HG03378 (cell line): ENCODE measurements at regions not wholly inside any gene's neighbourhood (a gene's known extent, or its start where the extent isn't known, plus 50 kb on each side); places are given as distances from the start of the nearest gene placed in this dataset.

Experiments used
- ATAC-seq: cut with Tn5 transposase; IDR thresholded peaks from one replicate; pipeline ENCODE4 v1.9.1; 2021; ENCODE audit warnings: mild to moderate bottlenecking, moderate library complexity; ENCODE audit not compliant: unreplicated experiment

GRCh38 chr3:5523125-5523524 is 335.6 kb downstream of the EDEM1 start:
- no peak for ATAC-seq

- ATAC-seq = no peak
These were observed 343.5 kb downstream of the EDEM1 start for GRCh38 chr3:5531039-5531438.

DNA sequence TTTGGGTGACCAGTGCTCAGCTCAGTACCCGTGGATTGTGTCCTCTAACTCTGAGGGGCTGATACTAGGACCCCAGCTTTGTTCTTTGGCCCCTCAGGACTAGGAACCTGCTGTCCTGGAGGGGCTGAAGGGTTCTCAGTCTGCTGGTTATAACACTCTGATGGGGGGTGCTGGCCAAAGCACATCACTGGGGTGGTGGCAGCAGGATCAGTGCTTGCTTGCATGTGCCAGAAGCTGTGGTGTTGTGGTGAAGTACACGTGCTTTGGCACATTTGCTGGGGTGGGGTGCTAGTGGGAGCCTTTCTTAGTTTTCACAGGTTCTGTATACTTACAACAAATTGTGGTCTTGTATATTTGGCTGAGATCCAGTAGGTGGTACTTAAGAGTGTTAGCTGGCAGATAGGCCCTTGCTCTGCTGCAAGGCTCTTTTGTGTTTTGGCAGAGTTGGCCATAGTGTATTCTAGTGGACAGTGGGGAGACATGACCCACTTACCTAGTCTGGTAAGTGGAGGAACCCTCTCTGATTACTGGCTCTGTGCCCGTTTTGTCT is 344.3 kb downstream of the EDEM1 start:
- no peak for ATAC-seq

- no peak for ATAC-seq
These were observed 353.0 kb downstream of the EDEM1 start for GRCh38 chr3:5540532-5540931.

- ATAC-seq = no peak
These were observed 355.0 kb downstream of the EDEM1 start for GRCh38 chr3:5542472-5542871.

GRCh38 chr3:5543047-5543446 is 355.5 kb downstream of the EDEM1 start:
- no peak for ATAC-seq

DNA sequence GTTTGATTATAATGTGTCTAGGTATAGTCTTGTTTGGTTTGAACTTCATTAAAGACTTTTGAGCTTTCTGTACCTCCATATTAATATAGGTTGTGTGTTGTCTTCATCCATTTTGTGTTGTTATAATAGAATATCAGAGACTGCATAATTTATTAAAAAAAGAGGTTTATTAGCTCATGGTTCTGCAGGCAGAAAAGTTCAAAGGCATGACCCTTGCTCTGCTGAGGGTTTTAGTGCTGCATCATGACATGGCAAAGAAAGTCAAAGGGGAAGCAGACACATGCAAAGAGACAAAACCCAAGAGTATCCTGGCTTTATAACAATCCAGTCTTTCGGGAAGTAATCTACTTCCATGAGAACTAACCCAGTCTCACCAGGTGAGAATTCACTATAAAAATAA is 358.2 kb downstream of the EDEM1 start:
- ATAC-seq = no peak

DNA sequence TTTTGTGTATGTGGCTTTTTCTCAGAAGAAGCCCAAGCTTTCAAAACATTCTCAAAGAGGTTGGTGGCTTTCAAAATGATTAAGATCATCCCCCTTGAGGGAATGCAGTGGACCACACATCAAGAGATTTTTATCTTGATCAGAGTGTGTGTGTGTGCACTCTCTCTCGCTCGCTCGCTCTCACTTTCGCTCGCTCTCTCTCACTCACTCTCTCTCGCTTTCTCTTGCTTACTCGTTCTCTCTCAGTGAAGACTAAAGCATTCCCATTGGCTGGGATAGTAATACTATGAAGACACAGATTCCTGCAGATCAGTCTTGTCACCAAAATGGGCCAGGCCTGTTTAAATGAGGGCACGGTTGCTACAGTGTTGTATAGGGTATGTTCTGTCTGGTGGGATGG is 365.7 kb downstream of the EDEM1 start:
- no peak for ATAC-seq

GRCh38 chr3:5554245-5554747 is 366.8 kb downstream of the EDEM1 start:
- ATAC-seq = no peak

DNA sequence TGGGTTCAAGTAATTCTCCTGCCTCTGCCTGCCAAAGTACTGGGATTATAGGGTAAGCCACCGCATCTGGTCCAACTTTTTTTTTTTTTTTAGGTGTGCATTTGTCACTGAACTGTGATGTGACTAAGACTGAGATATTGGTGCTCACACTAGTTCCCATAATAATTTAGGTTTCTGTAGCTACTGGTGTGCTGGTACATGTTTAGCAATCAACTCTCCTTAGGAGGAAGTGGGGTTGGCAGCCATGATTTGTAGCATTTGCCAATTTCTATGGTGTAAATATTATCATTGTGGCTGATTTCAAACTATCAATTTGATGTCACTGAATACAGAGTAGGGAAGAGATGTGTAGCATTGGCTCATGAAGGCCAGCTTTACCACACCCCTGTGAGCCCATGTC is 372.7 kb downstream of the EDEM1 start:
- ATAC-seq = no peak

DNA sequence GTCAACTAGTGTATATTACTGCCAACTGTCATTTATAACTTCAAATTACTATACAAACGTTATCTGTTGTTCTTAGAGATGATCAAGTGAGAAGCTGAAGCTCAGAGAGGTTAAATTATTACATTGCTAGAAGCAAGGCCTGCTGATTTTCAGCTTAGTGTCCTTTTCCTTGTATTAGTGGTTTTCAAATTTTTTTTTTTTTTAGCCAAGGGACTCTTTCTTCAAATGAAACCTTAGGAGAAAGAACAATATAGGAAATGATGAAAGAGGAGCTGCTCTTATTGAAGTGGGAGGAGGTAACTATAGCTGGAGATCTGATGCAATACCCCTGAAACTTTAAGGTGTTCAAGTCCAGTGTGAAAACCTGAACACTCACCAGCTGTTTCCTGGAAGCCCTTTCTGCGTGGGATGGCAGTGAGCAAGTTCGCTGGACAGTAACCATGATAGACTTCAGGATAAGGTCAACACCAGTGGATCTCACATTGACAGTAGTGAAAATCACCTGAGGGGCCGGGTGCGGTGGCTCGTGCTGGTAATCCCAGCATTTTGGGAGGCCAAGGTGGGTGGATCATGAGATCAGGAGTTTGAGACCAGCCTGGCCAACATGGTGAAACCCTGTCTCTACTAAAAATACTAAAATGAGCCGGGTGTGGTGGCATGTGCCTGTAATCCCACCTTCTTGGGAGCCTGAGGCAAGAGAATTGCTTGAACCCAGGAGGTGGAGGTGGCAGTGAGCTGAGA is 376.2 kb downstream of the EDEM1 start:
- no peak for ATAC-seq

GRCh38 chr3:5564278-5564666 is 376.8 kb downstream of the EDEM1 start:
- no peak for ATAC-seq

GRCh38 chr3:5565026-5565425 is 377.5 kb downstream of the EDEM1 start:
- no peak for ATAC-seq

DNA sequence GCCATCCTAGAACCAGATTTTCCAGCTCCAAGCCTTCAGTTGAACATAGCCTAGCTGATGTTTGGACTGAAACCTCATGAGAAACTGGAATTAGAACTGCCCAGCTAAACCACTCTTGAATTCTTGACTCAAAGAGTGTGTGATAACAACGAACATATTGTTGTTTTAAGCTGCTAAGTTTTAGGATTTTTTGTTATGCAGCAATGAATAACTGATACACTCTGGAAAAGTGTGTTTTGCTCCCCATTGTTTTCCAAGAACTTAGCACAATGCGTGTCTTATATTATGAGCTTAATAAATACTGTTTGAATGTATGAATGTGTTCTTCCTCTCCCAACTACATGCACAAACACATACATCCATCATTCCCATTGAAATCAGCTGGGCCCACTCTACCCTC is 379.6 kb downstream of the EDEM1 start:
- no peak for ATAC-seq

DNA sequence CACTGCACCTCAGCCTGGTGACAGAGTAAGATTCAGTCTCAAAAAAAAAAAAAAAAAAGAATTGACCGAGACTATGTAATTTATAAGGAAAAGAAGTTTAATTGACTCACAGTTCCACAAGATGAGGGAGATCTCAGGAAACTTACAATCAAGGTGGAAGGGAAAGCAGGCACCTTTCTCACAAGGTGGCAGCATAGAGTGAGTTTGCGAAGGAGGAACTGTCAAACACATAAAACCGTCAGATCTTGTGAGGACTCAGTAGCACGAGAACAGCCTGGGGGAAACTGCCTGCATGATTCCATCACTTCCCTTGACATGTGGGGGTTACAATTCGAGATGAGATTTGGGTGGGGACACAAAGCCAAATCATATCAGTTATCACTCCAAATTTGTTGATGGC is 380.9 kb downstream of the EDEM1 start:
- ATAC-seq = no peak

- no peak for ATAC-seq
These were observed 381.6 kb downstream of the EDEM1 start for GRCh38 chr3:5569152-5569551.

DNA sequence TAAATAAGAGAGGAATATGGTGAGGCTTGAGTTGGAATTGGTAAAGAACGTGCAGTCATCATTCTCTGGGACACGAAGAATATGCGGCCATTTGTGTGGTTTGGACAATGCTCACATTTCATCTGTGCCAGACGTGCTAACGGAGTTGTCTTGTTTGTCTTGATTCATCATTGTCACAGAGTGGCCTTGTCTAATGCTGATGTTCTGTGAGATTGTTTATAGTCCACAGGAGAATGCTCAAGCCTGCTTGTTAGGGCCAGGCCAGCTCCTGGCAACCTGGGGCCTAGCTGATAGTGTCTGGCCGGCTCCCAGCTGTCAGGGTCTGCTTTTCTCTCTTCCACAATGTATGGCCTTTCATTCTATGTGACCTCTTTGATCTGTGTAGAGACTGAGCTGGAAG is 384.7 kb downstream of the EDEM1 start:
- ATAC-seq = no peak

DNA sequence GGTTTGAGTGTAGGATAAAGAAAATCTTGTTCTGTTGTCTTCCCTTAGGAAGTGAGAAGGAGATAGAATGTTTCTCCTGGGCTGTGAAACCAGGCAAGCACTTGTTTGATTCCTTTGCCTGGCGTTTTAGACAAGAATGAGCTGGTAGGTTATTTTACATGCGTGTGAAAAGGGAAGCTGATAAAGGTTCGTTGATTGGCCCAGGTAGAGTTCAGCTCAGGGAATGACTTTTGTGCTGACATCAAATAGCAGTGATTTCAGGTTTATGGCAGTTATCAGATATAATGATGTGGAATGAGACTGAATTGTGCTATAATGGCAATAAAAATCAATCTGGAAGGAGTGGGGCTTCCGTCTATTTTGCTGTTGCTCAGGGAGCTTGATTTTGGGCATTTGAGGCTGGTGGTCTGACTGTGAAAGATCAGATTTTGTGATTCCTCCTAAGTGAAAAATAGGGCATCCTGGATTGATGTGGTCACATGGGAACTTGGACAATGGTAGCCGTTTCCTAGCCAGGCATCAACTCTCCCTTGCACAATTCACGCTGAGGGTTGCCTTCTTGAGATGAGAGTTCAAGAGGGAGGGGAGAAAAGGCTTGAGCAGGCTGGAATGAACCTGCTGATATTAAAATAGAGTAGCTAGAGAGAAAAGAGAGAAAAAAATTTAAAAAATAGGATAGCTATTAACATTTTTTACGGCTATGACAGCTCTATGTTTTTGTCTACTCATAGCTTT is 388.9 kb downstream of the EDEM1 start:
- no peak for ATAC-seq

DNA sequence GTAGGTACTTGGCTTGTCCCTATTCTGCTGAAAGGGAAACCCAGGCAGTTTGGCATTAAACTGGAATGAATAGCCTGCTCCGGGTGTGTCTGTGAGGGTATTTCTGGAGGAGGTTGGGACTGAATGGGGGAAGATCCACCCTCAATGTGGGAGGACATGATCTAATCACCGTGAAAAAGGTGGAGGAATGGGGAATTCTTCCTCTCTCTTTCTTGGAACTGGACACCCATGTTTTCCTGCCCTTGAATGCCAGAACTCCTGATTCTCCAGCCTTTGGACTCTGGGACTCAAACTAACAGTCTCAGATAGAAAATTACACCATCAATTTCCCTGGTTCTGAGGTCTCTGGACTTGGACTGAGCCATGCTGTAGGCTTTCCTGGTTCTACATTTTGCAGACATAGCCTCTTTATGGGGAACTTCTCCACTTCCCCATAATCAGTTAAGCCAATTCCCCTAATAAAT is 391.7 kb downstream of the EDEM1 start:
- no peak for ATAC-seq

GRCh38 chr3:5579946-5580345 is 392.4 kb downstream of the EDEM1 start:
- ATAC-seq = no peak

DNA sequence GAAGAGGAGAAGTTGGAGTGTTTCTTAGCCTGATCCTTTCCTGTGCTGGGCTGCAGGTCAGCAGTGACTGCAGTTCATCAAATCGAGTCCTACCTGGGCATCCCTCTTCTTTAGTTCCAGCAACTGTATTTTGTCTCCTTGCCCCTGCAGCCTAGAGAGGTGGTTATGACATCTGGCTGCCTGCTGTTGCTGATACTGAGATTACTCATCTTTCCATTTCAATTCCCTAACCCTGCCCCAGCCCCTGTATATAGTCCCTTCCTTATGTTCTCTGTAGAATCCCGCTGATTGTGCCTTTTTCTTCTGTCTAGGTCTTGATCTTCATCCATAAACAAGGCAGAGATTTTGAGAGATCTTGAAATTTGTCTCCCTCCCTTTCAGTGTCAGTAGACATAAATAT is 393.3 kb downstream of the EDEM1 start:
- no peak for ATAC-seq

- ATAC-seq = no peak
These were observed 394.2 kb downstream of the EDEM1 start for GRCh38 chr3:5581743-5582142.
